NCI-H2029 treated with DMSO at 0.1 percent for 48 hours (cell line): ENCODE measurements at regions not wholly inside any gene's neighbourhood (a gene's known extent, or its start where the extent isn't known, plus 50 kb on each side); places are given as distances from the start of the nearest gene placed in this dataset.
"Not testable (repeated sequence)": the region's sequence is repeated elsewhere in the genome, so short reads cannot be mapped to it uniquely, and the experiment has no call there.

Experiments used
- DNase-seq: peaks from one replicate; lab custom pipeline; 2025; lab: John Stamatoyannopoulos, UW

DNA sequence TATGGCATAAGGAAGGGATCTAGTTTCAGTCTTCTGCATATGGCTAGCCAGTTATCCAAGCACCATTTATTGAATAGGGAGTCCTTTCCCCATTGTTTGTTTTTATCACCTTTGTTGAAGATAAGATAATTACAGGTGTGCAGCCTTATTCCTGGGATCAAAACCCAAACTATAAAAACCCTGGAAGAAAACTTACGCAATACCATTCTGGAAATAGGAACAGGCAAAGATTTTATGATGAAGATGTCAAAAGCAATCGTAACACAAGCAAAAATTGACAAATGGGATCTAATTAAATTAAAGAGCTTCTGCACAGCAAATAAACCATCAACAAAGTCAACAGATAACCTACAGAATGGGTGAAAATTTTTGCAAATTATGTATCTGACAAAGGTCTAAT is 128.5 kb upstream of the DCN start:
- no peak for DNase-seq

DNA sequence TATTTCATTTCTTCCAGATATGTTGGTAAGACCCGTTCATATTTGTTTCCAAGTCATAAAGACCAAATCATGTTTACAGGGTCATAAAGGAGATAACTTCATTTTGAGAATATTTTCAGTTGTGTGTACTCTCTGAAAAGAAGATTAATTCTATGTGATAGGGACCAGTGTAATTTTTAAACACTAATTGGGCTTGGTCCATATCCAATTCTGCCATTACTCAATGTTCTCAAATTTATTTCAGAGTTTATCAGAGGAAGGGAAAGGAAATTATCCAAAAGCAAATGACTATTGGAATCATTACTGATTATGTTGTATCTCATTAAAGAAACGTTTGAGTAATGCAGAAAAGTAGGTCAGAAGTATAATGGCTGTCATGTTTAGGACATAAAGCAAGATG is 126.8 kb upstream of the DCN start:
- DNase-seq: no peak

DNA sequence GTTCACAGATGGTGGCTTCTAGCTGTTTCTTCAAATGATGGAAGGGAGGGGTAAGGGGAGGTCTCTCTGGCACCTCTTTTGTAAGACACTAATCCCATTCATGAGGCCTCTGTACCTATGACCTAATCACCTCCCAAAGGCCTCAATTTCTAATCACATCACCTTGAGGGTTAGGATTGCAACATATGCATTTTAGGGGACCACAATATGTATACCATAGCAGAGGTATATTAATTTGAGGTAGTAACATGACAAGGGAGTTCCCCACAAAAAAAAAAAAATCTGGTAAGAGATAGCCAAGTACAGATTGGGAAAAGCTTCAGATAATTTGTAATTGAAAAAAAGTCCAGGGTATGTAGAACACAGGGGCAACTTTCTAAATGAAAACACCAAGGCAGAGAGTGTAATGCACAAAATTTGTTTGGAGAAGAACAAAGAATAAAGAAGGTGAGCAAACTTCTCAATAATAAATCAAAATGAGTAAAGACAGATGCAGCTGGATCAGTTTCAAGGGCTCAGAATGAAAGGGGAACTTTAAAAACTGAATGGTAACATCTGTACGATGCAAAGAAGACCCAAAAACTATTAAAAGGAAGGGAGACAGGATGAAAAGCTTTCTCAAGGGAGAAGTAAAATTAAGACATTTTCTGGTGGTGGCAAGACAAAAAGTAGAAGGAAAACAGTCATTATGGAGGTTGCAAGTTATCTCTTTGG is 125.5 kb upstream of the DCN start:
- DNase-seq: no peak

DNA sequence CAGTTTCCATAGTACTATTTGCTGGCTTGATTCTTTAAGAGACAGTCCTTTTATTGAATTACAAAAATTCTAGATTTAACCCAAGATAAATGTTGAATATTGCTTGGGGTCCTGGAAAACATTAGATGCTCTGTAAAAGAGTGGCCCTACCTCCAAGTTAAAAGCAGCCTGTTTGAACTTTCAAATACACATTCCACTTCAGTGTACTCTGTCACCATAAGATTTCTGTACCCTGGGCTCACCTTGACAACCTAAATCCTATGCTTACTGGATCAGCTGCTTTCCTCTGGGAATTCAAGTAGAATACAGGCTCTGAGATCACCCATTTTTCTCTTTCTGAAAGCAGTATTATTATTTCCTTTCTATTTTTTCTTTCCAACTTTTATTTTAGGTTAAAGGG is 107.7 kb upstream of the DCN start:
- no peak for DNase-seq

DNA sequence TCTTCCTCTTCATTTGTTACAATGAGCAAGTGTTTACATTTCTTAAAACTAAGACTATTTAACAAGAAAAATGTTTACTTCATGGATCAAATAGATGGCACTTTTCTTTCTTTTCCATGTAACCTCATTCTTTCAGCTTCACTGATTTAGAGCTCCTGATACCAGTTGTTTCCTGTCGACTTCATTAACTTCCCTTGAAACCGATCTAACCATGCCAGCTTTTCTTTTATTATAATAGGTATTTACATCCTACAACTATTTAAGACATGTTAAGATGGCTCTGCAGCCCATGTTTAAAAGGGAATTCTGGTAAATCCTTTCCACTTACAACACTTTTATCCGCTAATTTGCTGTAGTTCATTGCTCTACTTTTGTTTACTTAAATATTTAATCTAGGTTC is 107.3 kb upstream of the DCN start:
- no peak for DNase-seq

DNA sequence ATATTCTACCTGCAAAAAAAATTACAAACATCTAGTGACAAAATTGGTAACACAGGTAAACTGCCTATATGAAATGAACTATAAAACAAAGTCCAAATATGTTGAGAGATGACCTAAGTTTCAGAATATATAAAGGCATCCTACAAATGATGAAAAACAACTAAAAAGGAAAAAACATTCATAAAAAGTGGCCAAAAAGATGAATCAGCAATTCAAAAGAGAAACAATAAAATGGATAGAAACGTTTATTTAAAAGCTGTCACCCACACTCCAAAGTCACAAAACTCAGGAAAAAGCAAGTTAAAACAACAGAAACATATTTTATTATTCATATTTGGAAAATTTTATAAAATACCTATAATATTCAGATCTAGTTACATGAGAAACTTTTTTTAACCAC is 106.5 kb upstream of the DCN start:
- no peak for DNase-seq

DNA sequence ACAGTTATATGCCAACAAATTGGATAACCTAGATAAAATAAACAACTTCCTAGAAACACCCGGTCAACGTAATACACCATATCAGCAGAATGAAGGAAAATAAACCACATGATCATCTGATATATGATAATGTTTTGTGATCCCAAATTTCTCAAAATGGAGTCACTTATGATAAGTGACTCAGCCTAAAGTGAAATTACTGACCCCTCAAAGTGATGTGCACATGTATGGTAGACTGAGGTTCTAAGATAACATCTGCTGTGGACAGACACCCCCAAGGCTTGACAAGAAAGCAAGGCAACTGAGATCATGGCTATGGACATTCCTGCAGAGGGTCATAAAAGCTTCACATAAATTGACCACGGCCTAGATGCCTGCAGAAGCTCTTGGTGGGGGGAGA is 105.1 kb upstream of the DCN start:
- no peak for DNase-seq

DNA sequence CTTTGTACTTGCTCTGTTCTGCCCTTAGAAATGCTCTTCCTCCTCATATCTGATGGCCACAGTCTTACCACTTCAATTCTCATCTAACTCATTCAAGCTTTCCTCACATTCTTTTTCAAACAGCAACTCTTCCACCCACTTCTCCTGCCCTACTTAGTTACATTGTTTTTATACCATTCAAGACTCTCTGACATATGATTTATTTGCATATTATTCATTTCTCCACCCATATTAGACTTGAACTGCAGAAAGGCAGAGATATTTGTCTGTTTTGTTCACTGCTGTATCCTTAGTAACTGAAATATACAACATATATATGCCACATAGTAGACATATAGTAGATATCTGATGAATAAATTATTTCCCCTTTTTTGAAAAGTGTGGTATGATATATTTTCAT is 95.5 kb upstream of the DCN start:
- no peak for DNase-seq

DNA sequence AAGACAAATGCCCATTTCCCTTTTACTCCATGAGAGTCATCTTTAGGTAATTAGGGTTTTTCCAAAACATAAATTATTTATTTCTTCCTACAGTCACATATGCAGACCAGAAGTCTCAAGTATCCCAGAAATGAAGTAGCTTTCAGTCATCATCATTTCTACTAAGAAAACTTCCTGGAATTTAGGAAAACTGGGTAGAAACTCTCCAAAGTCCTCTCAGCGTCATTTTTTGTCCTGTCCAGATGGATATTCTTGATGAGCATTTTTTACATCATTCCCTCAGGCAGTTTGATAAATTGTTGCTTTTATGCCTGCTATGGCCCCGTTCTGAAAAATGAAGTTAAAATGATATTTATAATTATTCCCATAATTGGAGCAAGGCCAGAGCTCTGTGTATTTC is 93.9 kb upstream of the DCN start:
- no peak for DNase-seq

DNA sequence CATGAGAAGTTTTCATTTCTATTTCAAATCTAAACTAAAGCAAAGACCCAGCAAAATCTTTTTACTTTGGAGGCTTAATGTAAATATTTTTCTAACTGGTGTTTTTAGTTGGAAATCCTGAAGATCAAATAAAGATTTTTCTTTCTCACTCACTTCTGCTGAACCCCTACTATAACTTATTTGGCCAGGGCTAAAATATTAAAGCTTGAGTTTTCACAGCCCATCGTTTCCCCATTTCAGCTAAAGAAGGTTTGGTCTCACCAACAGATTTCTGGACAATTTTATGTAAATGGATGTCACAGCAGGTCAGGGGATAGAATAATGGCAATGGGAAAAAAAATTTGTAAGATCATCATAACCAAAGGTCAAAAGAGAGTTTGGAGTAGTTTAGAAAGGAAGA is 92.7 kb upstream of the DCN start:
- DNase-seq: no peak

DNA sequence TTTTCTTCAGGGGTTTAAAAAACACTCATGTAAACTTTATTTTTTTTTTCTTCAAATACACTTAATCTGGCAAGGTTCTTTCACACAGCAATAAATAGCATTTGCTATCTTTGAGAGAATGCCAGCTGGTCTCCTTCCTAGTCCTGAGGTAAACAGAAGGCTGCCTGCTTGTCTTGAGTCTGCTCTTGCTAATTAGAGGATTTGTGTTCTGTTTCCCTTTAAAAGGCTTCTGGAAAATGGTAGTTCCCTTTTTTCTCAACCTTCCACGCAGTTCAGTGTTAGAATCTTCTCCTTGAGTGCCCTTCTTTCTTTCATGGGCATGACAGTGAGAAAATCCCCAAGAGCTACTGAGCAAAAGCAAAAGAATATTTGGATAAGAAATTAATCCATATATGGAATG is 92.3 kb upstream of the DCN start:
- DNase-seq: no peak

DNA sequence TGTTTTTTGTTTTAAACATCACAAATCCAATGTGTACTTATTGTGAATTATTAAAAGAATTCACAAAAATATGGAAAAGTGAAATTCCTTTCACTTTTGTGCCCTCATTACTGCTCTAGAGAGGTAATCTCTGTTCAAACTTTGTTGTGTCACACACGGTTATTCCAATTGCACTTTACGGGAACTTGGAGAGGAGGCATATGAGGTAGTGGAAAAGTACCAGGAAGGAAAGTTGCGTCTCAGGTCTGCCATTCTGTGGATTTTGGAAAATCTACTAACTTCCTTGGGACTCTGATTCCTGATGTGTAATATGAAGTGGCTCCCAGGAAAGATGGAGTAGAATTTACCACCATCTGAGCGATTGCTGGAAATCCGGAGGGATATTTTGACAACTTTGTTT is 90.9 kb upstream of the DCN start:
- no peak for DNase-seq

DNA sequence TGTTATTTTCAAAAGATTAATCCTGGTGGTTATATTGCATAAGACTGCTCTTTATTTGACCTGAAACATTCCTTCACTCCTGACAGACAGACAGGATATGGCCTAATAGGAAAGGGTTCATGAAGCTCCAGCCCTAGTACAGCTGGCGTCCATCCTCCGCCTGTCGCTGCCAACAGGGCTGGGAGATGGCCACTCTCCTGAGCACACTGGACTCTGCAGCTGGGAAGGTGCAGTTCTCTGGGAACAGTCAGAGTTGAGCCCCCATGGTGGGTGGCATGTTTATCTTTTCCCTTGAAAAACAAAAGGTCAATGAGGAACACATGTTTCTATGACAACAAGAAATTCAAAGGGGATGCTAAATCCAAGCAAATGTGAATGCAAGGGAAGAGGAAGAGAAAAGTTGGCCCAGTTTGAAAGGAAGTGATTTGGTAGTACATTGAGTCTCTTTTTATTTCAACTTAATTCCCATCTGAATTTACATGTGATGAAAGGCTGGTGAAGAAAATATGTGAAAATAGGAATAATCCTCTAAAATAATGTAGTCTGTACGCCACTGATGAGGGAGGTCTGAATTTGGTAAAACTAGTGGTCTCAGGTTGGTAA is 89.9 kb upstream of the DCN start:
- no peak for DNase-seq

DNA sequence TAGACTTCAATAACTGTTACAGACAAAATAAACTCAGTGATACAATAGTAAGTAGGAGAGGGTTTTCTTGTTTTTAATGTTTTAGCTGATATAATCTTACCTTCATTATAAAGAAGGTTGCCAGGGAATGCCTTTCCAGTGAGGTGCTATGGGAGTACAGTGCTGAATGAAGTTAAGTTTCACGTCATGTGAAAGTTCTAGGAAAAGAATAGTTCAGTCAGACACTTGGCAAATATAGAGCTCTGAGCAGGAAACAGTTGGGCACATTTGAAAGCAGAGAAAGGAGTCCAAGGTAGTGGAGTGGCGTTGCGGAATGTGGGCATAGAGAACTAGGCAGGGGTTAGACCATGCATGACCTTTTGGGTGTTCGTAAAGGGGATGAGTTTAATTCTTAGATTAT is 88.6 kb upstream of the DCN start:
- DNase-seq: no peak

DNA sequence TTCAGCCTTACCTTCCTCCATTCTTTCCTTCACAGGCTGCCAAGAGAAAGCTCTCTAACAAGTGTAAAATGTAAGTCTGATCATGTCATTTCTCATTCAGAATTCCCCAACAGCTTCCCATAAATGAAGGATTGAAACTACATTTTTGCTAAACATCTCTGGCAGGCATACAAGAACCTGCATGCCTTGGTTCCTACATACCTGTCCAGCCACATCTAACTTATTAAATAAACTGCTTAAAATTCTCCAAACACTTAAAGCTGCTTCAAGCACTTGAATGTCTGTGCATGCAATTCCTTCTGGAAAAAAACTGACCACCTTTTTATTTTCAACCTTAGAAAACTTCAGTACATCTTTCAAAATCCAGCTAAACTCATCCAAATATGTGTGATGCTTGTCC is 84.4 kb upstream of the DCN start:
- DNase-seq: no peak

DNA sequence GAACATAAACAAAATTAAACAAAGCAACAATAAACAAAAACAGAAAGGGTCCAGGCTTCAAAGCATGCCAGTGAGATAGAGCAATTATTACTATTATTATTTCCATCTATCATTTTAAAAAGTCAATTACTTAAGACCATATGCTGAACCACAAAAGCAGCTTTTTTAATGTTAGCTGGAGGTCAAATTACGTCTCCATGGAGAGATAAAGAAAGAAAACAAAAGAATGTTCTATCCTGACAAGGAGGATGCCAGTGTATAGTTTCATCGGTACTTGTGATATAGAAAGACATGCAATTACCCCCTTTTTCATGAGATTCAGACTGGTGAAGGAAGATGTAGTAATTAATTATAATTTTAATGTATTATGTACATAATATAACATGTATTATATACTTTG is 81.6 kb upstream of the DCN start:
- no peak for DNase-seq

DNA sequence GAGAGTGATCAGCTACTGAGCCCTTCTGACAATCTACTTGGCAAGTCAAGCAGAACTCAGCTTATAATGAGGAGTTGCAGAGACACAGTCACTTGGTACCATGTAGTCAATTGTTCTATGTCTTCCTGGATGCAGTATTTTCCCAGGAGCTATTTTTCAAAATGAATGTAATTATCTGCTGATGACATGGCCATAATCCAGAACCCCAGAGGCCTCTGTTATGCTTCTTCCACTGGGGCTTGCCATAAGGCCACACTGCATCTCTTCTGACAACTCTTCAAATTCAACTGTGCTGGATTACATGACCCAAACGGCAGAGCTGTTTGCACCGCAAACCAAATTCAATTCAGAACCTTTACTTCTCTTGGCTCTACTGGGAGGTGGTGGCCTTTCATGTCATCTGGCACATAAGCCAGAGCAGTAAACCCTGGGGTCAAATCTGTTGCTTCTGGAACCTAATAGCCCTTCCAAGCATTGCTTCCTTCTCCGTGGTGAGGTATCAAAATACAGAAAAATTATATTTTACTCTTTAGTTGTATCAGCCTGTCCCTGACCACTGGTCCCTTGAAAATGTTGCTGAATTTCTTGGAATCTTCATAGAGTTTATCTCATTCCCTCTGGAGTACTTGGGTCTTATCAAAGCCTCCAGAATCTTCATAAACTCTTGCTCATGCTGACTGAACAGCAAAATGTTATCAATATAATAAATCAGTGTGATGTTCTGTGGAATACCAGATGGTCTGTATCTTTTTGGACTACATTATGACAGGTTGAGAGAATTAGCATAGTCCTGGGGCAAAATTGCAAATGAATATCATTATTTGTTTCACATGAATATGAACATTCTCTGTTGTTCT is 79.4 kb upstream of the DCN start:
- no peak for DNase-seq

DNA sequence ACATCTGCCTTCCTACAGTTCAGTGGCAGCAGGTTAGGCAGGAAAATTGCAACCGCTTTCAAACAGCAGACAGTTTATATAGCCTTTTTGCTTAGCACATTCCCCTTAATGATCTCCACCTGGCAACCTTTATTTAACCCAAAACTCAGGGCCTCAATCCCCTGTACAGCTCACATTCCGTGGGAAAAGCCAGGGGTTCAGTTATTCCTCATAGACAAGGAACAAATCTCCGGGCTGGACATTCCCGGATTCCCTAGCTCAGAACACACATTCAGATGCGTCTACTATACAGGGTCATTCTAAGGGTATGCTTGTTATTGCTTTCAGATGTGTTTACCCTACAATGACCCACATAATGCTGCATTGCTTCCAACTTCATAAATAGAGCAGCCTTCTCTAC is 73.8 kb upstream of the DCN start:
- no peak for DNase-seq

DNA sequence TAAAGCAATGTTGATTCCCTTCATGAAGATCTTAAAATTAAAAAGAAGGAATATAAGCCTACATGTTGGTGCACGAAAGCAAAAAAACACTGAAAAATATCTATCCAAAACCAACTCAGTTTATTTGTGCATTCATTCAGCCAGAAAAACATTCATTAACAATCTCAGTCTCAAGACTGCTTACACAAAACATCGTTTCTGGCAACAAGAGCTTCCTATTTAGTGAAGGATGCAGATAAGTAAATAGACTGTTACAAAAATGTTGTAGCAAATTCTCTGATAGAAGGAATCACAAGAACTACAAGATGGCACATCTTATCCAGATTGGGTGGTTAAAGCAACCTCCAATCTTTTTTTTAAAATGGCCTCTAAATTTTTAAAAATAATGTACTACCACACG is 69.7 kb upstream of the DCN start:
- DNase-seq: no peak

DNA sequence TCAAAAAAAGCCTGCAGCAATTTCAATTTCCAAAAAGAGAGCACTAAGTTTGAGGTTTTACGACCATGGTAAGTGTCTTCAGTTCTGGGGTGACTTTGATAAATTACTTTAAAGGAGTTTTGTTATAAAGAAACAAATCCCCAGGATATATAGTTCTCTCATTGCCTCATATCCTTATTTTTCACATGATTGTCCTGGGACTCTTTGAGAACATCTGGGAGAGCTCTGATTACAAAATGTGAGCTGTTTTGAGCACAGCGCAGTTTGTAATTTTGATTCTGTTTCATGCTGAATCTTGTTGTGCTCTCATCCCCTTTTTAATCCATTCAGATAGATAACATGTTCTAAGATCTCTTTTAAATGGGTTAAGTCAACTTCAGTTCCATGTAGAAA is 67.7 kb upstream of the DCN start:
- DNase-seq: no peak

DNA sequence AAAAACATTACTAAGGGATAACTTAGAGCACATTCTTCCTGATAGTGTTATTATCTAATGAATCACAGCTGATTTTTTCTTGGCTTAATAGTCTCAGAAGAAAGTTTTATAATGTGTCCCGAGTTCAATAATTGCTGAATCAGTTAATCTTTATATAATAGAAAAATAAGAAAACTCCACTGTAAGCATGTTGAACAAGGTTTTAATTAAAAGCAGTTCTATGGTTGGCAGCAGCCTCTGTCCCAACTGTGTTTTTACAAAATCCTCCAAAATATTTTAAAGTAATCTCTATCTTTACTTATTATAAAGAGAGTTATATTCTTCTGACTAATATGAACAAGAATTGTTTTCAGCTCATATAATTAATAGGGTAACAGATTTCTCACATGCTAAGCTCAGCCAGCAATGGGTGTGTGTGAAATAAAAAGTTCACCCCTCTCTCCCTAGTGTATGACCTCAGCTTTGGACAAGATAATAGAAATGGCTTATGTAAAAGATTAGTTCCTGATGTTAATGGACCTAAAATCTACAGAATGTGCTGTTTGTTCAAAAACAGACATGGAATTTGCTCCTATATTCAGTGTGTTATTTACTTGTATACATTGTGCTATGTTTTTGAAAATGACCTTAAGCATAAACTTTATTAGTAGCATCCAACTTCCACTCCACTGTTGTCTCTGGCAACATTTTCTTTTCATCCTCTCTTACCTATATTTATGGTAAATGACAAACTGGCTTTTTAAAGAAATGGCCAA is 67.1 kb upstream of the DCN start:
- no peak for DNase-seq

DNA sequence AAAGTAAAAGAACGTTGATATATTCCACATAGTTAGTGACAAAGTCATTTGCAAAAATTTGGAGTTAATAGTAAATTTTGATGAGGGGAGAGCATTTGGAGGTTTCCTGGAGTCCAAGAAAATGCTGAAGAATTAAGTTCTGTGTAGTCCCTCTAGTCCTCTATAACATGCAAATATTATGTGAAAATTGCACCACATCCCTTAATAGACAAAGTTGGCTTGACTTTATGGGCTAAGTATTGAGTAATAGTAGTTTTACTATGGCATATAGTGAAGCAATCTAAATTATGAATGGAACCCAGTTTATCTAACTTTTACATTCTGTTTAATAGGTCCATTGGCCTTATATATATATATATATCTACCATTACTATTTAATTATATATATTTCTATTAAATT is 66.4 kb upstream of the DCN start:
- DNase-seq: no peak

DNA sequence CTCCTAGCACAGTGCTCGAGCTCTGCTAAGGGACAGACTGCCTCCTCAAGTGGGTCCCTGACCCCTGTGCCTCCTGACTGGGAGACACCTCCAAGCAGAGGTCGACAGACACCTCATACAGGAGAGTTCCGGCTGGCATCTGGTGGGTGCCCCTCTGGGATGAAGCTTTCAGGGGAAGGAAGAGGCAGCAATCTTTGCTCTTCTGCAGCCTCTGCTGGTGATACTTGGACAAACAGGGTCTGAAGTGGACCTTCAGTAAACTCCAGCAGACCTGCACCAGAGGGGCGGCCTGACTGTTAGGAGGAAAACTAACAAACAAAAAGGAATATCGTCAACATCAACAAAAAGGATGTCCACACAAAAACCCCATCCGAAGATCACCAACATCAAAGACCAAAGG is 60.6 kb upstream of the DCN start:
- DNase-seq: not testable (repeated sequence)
